Forelimb muscle (tissue), 1 donor: ENCODE measurements at regions not wholly inside any gene's neighbourhood (a gene's known extent, or its start where the extent isn't known, plus 50 kb on each side); places are given as distances from the start of the nearest gene placed in this dataset.
A peak's percentile ranks its signal among the peaks of the same experiment; 100 is the strongest.
"Not testable (repeated sequence)": the region's sequence is repeated elsewhere in the genome, so short reads cannot be mapped to it uniquely, and the experiment has no call there.

Source experiments
- DNase-seq: peaks from one replicate; pipeline ENCODE4 v3.0.0-alpha.2; 2013; ENCODE audit warnings: low read depth

DNA sequence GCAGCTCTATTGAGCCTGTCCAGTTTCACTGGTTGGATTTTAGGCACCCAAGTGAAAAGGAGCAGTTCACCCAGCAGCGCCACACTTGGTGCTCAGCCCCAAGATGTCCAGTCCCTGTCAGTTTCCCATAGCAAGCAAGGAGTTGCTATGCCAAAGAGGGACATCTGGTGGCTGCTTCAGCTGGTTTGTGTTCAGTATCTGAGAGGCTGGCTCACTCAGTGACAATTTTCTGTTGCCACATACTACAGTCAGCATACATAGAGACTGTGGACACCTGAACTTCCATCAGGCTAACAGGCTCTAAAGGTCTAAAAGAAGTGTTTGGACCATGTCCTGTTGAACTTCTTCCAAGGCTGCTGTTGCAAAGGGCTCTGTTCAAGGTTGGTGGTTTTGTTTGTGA is 453.9 kb downstream of the RPIA start:
- not testable (repeated sequence) for DNase-seq

DNA sequence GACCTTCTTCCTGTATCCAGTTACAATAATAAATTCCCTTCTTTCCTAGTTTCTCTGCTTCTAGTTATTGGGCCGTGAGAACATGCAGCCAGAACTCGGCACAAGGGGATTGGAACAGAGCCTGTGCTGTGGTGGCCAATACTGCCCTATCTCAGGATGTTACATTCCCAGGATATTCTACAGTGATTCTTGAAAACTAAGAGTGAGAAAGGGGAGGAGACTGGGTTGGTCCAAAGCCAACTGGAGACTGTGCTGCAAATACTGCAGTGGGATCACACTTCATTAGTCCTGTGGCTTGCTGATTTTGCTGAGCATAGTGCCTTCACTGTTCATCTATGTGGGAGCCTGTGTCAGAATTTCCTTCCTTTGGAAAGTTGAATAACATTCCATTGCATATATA is 456.8 kb downstream of the RPIA start:
- DNase-seq = peak; percentile 35

DNA sequence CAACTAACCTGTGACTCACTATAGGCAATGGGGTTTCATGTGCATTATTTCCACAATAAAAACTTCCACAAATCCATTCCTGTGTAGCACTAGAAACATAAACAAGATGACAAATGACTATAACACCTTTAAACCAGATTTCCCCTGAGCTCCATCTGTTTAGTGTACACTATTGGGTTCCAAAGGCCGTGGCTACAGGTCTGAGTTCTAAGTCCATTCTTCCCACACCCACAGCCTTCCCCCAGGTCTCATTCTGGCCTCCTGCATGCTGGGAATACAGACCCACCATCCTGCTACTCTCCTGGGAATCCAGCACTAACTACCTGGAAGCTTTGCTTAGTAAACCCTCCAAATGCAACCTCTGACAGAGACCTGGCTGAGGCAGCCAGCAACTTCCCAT is 460.2 kb downstream of the RPIA start:
- DNase-seq = not testable (repeated sequence)

DNA sequence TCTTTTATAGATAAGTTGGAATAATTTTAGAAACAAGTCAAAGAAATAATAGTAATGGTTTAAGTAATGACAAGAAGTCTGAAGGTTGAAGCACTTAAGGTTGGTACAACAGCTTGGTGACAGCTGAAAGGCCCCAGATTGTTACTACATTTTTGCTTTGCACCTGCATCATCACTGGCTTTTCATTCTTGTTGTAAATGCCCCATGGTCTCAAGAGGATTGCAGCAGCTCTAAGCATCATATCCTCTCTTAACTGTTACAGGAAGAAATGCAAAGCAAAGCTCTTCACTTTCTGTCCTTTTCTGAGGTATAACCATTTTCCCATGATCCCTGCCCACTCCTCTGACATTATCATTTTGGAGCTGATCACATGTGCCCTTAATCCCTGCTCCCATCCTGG is 461.0 kb downstream of the RPIA start:
- not testable (repeated sequence) for DNase-seq

DNA sequence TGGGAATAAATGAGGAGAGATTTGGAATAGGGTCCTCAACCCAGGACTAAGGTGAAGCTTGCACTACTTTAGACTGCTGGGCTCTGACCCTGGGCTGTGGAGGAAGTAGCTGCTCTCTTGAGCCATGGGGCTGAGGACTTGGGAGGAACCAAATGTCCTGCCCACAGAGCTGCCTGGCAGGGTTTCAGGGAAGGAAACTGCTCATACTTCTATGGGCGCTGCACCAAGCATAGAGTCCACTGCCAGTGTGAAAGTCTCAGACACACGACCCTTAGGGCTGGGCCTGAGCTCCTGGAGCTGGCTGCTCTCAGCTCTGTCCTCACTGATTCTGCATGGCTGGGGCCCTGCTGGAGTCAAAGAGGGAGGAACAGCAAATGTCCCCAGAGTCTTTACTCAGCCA is 461.7 kb downstream of the RPIA start:
- DNase-seq = not testable (repeated sequence)

DNA sequence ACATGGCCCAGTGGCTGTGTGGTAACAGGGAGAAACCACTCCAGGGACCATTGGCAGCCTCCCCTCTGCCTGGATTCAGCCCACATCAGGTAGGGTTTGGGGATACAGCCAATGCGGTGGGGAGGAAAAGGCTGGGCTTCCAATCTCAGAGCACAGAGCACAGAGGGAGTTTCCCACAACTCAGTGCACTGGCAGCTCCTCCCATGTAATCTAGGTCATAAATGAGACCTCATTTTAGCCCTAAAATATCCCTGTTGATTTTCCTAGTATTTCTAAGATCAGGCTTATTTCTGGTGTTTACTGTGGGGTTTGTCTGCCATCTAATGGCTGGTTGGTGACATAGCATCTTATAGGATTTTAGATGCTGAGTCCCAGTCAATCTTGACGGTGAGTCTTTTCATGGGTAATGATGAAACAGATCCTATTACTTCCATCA is 462.8 kb downstream of the RPIA start:
- not testable (repeated sequence) for DNase-seq

DNA sequence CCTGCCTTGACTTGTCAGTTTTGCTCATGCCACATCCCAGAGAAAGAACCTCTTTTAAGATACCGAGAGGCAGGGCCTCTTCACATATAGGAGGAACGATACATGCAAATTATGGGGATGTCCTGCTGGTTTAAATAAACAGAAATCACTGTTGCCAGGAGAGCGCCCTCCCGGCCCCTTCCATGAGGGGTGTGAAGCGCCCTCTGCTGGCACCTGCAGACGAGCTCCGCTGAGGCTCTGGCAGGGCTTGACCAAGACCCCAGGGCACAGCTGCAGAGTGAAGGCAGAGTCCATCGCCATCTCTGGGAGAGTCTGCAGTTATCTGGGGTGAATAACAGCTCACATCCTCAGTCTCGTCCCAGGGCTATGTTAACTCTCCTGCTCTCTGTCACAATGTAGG is 468.8 kb downstream of the RPIA start:
- DNase-seq = not testable (repeated sequence)

DNA sequence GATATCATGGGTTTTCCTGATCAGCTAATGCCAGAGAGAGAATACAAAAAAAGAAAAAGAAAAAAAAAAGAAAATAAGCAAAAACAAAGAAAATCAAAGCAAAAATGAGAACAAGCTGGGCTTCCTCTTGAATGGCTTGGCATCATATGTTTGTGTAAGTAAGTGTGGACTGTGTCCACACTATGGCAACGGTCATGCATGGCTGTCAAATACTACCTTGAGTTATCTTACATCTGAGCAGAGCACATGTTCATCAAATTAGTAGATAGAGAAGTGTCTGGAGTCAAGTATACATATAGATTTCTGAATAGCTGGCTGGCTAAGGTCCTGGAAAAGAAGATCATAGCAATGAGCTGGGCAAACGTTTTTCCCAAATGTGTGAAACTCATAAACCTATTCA is 470.2 kb downstream of the RPIA start:
- not testable (repeated sequence) for DNase-seq

DNA sequence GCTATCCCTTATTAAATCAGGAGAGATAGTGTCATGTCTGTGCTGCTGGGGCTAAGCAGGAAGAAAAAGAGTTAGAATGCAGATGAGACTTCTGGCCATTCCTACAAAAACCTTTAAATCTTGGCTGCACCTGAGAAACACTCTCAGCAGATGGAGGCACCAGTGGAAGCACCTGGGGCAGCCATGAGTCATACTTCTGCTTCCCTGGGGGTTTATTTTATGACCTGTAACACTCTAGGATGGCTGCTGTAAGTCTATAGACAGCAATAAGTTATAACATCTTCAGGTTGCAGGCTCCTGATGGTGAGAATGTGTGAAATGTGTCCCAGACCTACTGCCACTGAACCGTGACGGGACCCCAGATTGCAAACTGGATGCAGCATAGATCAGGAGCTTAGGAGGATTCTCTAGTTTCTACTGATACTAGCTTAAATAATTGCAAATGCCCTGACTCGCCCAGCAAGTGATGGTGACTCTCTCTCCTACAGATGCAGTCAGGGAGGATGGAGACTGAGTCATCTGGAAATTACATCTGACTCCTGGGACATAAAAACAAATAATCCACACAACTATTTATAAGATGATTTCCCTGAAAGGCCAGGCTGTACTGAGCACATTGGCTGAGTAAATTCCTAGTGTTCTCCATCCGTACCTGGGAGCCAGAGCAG is 479.2 kb downstream of the RPIA start:
- not testable (repeated sequence) for DNase-seq

DNA sequence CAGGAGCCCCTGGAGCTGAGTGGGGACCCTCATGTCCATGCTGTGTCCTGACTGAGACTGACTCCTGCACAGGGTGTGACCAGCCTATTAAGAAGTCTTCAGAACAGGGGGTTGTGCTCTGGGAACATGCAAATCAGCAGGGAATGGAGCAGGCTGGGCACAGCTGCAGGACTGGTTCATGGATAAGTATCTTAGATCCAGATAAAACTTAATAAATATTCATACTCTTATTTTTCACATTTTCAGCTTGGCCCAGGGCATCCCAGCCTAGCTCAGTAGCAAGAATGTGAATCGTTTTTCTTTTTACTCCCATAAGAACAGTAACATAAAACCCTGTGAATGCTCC is 479.7 kb downstream of the RPIA start:
- not testable (repeated sequence) for DNase-seq

DNA sequence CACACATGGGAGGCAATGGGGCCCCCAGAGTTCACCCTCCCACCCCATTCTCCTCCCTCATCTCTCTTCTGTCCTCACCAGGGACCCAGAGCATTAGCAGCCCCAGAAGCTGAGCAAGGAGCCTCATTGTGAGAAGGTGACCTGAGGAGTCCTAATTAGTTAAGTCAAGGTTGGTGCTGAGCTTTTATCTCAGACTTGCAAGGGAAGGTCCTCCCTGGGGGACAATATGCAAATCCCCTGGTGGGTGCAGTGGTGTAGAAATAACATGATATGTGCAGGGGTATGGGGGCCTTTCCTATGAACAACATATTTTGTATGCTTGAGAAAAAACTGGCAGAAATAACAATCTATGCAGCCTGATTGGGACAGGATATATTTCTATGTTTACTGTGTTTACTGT is 485.5 kb downstream of the RPIA start:
- not testable (repeated sequence) for DNase-seq

DNA sequence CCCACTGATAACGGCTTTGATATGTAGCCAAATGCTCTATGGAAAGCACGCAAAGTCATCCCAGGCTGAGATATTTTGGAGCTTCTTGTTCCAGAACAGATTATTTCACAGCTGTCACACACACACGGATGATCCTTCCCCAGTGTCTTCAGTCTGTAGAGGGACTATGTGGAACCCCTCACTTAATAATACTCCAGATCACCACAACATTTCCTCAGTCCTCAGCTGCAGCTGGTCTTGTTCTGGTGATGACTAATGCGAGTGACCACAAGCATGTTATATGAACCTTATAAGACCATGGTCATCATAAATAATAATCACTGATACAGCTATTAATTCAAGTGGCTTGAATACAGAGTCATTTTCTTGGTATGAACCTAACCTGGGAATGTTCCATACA is 490.7 kb downstream of the RPIA start:
- not testable (repeated sequence) for DNase-seq

DNA sequence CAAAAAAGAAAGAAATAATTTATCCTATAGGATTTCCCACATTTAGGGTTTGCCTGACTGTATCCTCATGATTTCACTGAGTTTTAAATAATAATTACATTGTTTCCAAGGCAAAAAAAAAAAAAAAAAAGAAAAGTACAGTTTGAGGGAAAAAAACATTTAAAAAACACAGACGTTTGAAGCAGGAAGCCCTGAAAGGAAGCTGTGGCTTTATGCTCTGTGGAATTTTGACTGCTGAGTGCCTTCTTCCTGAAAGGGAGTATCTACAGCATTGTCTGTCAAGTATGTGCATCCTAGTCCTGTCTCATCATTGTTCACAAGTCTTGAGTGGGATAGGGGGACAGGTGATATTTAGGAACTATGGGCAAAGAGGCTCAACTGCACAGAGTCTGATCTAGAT is 493.3 kb downstream of the RPIA start:
- DNase-seq = not testable (repeated sequence)

DNA sequence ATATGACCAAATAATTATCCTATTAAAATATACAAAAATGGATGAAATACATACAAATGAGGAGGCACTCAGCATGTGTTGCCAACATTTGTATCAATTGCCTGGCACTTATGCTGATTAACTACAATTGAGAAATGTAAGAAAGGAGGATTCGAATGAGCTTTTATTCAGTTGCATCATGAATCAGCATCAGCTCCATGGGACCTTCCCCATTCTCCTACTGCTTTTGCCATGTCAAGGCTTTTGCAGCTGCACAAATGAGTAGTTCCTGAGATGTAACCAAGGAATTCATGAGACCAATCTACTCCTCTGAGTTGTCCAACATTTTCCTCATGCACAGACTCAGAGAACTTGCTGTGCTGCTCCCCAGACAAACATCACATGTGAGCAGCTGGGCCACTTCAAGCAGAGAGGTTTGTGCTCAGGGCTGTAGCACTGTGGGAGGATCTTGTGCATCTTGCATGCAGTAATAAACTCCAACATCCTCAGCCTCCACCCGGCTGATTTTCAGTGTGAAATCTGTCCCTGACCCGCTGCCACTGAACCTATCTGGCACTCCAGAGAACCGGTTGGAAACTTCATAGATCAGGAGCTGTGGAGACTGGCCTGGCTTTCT is 504.3 kb downstream of the RPIA start:
- DNase-seq = not testable (repeated sequence)

DNA sequence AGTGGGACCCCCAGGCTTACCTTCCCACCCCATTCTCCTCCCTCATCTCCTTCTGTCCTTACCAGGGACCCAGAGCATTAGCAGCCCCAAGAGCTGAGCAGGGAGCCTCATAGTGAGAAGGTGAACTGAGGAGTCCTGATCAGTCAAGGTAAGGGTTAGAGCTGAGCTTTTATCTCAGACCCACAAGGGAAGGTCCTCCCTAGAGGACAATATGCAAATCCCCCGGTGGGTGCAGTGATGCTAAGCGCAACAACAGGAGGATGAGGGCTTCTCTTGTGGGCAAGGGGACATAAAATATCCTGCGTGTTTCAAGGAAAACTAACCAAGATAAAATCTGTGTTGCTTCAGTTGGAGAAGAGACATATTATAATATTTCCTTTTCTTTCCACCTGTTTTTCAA is 505.2 kb downstream of the RPIA start:
- not testable (repeated sequence) for DNase-seq

DNA sequence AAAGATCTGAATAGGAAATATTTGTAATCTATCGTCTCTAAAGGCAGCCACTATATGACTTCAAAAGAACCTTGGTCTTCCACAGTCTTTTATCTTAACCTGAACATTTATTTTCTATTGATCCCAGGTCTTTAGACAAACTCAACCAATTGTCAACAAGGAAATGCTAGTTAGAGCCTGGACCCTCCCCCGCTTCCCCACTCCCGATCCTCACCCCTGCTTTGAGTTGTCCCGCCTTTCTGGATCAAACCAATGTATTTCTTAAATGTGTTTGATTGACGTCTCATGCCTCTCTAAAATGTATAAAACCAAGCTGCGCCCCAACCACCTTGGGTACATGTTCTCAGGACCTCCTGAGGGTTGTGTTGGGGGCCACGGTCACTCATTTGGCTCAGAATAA is 506.6 kb downstream of the RPIA start:
- DNase-seq = not testable (repeated sequence)

DNA sequence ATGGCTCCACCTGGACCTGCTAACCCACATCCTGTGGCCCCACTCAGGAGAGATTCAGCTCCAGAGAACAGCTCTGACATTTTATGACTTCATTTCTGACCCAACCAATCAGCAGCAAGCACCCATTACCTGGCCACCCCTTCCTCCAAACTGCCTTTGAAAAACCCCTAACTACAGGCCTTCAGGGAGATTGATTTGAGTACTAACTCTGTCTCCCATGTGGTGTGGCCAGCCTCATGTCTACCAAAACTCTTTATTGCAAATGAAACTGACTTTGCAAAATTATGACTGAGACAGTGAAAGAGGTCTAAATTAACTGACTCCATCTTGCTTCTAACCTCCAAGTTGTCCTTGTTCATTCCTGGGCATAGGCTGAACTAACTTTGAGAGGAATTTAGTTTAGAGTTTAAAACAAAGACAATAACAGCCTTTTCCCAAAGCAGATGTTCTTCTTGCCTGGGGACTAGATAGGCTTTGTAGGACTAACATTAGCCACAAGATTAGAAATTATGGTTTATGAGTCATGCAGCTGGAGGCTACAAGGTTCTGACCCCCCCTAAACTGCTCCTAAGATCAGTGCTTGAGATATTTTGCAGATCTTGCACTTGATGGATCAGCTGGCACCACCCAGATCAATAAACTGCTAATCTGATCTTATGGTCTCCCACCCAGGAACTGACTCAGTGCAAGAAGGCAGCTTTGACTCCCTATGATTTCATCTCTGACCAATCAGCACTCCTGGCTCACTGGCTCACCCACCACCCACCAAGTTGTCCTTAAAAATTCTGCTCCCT is 508.2 kb downstream of the RPIA start:
- not testable (repeated sequence) for DNase-seq

DNA sequence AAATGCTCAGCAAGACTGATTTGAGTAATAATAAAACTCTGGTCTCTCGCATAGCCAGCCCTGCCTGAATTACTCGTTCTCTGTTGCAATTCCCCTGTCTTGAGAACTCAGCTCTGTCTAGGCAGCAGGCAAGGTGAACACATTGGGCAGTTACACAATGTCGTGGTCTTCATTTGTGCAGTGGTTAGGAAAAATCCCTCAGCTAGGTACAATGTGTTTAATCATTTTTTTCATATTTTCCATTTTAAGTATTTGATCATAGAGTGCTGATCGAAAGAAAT is 508.7 kb downstream of the RPIA start:
- DNase-seq = not testable (repeated sequence)

DNA sequence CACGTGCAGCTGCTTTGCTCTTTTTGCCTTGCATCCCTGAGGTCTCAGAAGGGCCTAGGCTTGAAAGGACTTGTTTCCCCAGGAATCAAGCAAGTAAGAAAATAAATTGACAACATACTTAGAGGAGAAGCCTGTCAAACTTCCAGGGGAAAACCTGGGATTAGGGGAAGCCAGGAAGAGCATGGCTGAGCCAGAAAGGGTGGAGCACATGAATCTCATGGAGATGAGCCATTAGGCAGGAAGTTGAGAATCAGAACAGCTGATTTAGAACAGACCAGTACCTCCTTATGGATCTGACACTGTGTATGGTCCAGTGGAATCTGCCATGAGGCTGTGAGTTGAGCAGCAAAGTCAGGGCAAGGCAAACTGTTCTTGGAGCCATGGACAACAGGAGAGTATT is 511.0 kb downstream of the RPIA start:
- DNase-seq = not testable (repeated sequence)

DNA sequence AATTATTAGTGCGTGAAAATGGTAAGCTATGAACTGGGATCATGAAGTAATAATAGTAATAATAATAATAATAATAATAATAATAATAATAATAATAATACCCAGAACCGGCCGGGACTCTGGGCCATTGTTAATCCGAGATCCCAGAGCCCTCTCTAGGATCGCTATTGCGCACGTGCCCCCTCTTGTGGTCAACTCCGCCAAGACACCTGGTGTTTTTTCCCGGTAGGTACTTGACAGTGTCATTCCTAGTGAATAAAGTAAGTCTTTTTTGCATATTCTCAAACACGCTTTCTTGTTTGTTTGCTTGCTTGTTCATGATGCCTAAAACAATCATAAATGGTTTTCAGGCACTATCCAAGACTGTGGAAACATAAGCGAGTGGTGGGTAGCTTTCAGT is 513.7 kb downstream of the RPIA start:
- not testable (repeated sequence) for DNase-seq

DNA sequence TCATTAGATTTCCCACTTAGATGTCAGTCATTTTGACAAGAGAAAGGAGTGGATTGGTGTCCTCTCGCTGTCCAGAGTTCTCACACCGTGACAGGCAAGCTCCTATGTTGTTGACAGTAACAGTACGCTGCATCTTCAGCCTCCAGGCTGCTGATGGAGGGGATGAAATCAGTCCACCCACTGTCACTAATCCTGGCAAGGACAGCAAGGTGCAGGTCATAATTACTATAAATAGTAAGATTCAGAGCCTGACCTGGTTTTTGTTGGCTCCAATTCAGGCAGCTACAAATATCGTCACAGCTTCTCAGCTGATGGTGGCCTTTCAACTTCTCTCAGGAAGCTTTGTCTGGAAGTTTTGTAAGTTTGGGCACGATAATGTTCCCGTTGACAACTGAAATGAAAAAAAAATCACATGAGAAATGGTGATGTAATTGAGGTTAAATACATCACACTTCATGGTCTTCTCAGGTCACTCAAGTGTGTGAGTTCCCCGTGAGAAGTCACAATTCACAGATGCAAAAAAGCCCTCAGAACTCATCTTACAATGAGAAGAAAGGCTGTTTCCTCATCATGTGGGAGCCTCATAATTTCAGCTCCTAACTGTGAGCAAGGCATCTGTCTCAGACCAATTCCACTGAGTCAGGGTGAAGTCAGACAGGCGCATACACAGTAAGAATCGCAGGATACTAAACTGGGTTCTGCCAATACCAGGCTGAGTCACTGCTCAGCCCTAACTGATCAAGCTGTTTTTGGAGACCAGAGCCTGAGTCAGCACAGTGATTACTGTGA is 516.9 kb downstream of the RPIA start:
- DNase-seq = not testable (repeated sequence)

DNA sequence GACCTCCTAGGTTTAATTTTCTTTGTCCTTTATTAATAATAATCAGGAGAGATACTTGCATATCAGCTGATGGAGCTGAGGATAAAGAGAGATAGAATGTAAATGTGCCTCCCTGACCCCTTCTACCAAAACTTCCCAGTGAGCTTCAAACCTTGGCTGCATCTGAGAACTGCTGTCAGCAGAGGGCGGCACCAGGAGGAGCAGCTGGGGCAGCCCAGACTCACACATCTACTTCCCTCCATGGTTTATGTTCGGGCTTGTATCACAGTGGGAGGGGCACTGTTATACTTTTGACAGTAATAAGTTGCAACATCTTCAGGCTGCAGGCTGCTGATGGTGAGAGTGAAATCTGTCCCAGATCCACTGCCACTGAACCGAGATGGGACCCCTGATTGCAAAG is 521.7 kb downstream of the RPIA start:
- not testable (repeated sequence) for DNase-seq
